HCT116 (cell line): ENCODE measurements at regions not wholly inside any gene's neighbourhood (a gene's known extent, or its start where the extent isn't known, plus 50 kb on each side); places are given as distances from the start of the nearest gene placed in this dataset.

Source experiments
- ATAC-seq: fragments of 200-7000 bp; cut with Tn5 transposase; 2 replicates; pipeline ENCODE4 v1.9.1; 2020; ENCODE audit warnings: mild to moderate bottlenecking, moderate library complexity
- BruUV-seq: library from RNA; stranded (reverse); fragments of 400-500 nt; replicated peaks from 2 replicates; lab custom pipeline; 2021; lab: Mats Ljungman, UMichigan
- CTCF ChIA-PET: fragments of 300-600 bp; sonication (Branson Sonifier 250); formaldehyde crosslinking; loops from one replicate; lab custom pipeline; 2021; ENCODE audit warnings: antibody characterized with exemption; lab: Charles Lee
- POLR2A ChIA-PET: fragments of 300-600, 350-600 bp; sonication (Branson Sonifier 250); formaldehyde crosslinking; loops from one replicate; lab custom pipeline; 2021; ENCODE audit warnings: antibody characterized with exemption; lab: Charles Lee
- RAD21 ChIA-PET, 2 experiments: fragments of 300-600 bp; sonication (Branson Sonifier 250); formaldehyde crosslinking; loops; one replicate each; lab custom pipeline; 2023; ENCODE audit warnings: low total read pairs in 2 of 2; ENCODE audit not compliant: uncharacterized antibody in 2 of 2, unreplicated experiment in 2 of 2, low non-redundant PET in 1 of 2; lab: Charles Lee
- DNase-seq: peaks from one replicate; pipeline ENCODE4 v3.0.0-alpha.2; 2010; ENCODE audit warnings: low read depth, low spot score
- H2AFZ ChIP-seq: fragments of 200-600 bp; shearing (Covaris generic), sonication (generic); 2 replicates; pipeline ENCODE4 v1.6.1; 2017; ENCODE audit warnings: low read depth, mixed run types, mixed read lengths, antibody characterized with exemption, low read length; ENCODE audit not compliant: poor library complexity, severe bottlenecking
- H3K27ac ChIP-seq: 2 replicates; pipeline ENCODE4 v1.5.1; 2012; ENCODE audit warnings: low read depth, low read length
- H3K27me3 ChIP-seq: fragments of 200-600 bp; sonication (generic); 2 replicates; pipeline ENCODE4 v1.6.1; 2016; ENCODE audit warnings: mixed run types, low read length, mixed read lengths; ENCODE audit not compliant: insufficient read depth
- H3K36me3 ChIP-seq, 2 experiments: fragments of 200-500 bp in 1 of 2; fragments of 200-600 bp in 1 of 2; sonication (Bioruptor generic) in 1 of 2; sonication (generic) in 1 of 2; 2 replicates each; pipeline versions ENCODE4 v1.5.1 to v1.6.1; 2014 to 2016; ENCODE audit warnings: low read length in 2 of 2, inconsistent platforms in 1 of 2, mixed read lengths in 1 of 2, mixed run types in 1 of 2; ENCODE audit not compliant: insufficient read depth in 2 of 2, control insufficient read depth in 1 of 2
- H3K4me1 ChIP-seq, 2 experiments: fragments of 200-600 bp in 1 of 2; sonication (generic) in 1 of 2; 2 replicates each; pipeline versions ENCODE4 v1.5.1 to v1.6.1; 2012 to 2017; ENCODE audit warnings: low read length in 2 of 2, inconsistent platforms in 1 of 2, mild to moderate bottlenecking in 1 of 2, mixed read lengths in 1 of 2, mixed run types in 1 of 2, moderate library complexity in 1 of 2; ENCODE audit not compliant: insufficient read depth in 2 of 2, control insufficient read depth in 1 of 2
- H3K4me2 ChIP-seq: fragments of 200-600 bp; sonication (generic); 2 replicates; pipeline ENCODE4 v1.6.1; 2017; ENCODE audit warnings: mixed run types, low read length, mixed read lengths
- H3K4me3 ChIP-seq, 2 experiments: fragments of 200-600 bp in 1 of 2; sonication (generic) in 1 of 2; replicated peaks in 1 of 2; 2 replicates each; pipeline ENCODE4 v1.5.1; 2011 to 2016; ENCODE audit warnings: low read length in 2 of 2, control low read depth in 1 of 2, low read depth in 1 of 2, mild to moderate bottlenecking in 1 of 2, mixed read lengths in 1 of 2, mixed run types in 1 of 2
- H3K79me2 ChIP-seq: fragments of 200-600 bp; sonication (generic); 2 replicates; pipeline ENCODE4 v1.6.1; 2017; ENCODE audit warnings: mild to moderate bottlenecking, mixed run types, low read length, moderate library complexity, mixed read lengths; ENCODE audit not compliant: insufficient read depth
- H3K9ac ChIP-seq: fragments of 200-600 bp; sonication (generic); 2 replicates; pipeline ENCODE4 v1.6.1; 2016; ENCODE audit warnings: low read length, mixed read lengths
- H3K9me2 ChIP-seq: fragments of 200-600 bp; sonication (generic), shearing (Covaris generic); 2 replicates; pipeline ENCODE4 v1.6.1; 2017; ENCODE audit warnings: mixed run types, mild to moderate bottlenecking, moderate library complexity; ENCODE audit not compliant: insufficient read depth
- H3K9me3 ChIP-seq, 2 experiments: fragments of 200-500 bp in 1 of 2; fragments of 200-600 bp in 1 of 2; sonication (Bioruptor generic) in 1 of 2; sonication (generic) in 1 of 2; 2 replicates each; pipeline ENCODE4 v1.6.1; 2014 to 2017; ENCODE audit warnings: low read length in 2 of 2, mixed read lengths in 2 of 2, inconsistent platforms in 1 of 2, low read depth in 1 of 2, mild to moderate bottlenecking in 1 of 2, mixed run types in 1 of 2, moderate library complexity in 1 of 2; ENCODE audit not compliant: control insufficient read depth in 1 of 2, insufficient read depth in 1 of 2
- H4K20me1 ChIP-seq: fragments of 200-600 bp; sonication (generic), shearing (Covaris generic); 2 replicates; pipeline ENCODE4 v1.6.1; 2017; ENCODE audit warnings: mixed run types, mild to moderate bottlenecking, moderate library complexity; ENCODE audit not compliant: insufficient read depth
- CTCF ChIP-seq, 3 experiments: fragments of 200-600 bp in 1 of 3; sonication (generic) in 1 of 3; IDR thresholded peaks in 2 of 3; conservative IDR thresholded peaks in 1 of 3; 2 replicates each; pipeline ENCODE4 v1.5.1; 2012 to 2017; ENCODE audit warnings: low read depth in 2 of 3, low read length in 2 of 3, antibody characterized with exemption in 1 of 3, borderline replicate concordance in 1 of 3, control low read depth in 1 of 3, mild to moderate bottlenecking in 1 of 3, mixed read lengths in 1 of 3, mixed run types in 1 of 3, moderate library complexity in 1 of 3; ENCODE audit not compliant: insufficient read depth in 1 of 3
- EGR1 ChIP-seq: IDR thresholded peaks from 2 replicates; pipeline ENCODE4 v1.6.1; 2012; ENCODE audit warnings: low read depth
- EZH2 ChIP-seq: fragments of 200-600 bp; sonication (generic); IDR thresholded peaks from 2 replicates; pipeline ENCODE4 v1.6.1; 2017; ENCODE audit warnings: antibody characterized with exemption, mixed run types
- REST ChIP-seq: IDR thresholded peaks from 2 replicates; pipeline ENCODE4 v1.6.1; 2012; ENCODE audit warnings: low read depth
- TCF7L2 ChIP-seq: IDR thresholded peaks from 2 replicates; pipeline ENCODE4 v1.7.0; 2011; ENCODE audit warnings: borderline replicate concordance, inconsistent platforms; ENCODE audit not compliant: insufficient read depth, insufficient read length; ENCODE audit errors: extremely low read depth
- YY1 ChIP-seq: IDR thresholded peaks from 2 replicates; pipeline ENCODE4 v1.6.1; 2011; ENCODE audit warnings: low read length, low read depth, moderate library complexity, mild to moderate bottlenecking; ENCODE audit not compliant: insufficient replicate concordance; ENCODE audit errors: extremely low read depth
- ZNF274 ChIP-seq: fragments of 200-500 bp; sonication (Bioruptor generic); IDR thresholded peaks from 2 replicates; pipeline ENCODE4 v1.6.1; 2014; ENCODE audit warnings: mild to moderate bottlenecking, low read depth, low read length, inconsistent platforms
- intact Hi-C: fragments of 100-400 bp; cut with micrococcal nuclease; formaldehyde crosslinking; loops from 2 replicates; pipeline ENCODE4 v1.10.0; 2022
- TF ChIP-seq, protein P1 (sequence below): IDR thresholded peaks from 2 replicates; pipeline ENCODE4 v1.6.1; 2011; ENCODE audit warnings: mild to moderate bottlenecking, low read length, moderate library complexity; ENCODE audit not compliant: insufficient replicate concordance; ENCODE audit errors: extremely low read depth

DNA sequence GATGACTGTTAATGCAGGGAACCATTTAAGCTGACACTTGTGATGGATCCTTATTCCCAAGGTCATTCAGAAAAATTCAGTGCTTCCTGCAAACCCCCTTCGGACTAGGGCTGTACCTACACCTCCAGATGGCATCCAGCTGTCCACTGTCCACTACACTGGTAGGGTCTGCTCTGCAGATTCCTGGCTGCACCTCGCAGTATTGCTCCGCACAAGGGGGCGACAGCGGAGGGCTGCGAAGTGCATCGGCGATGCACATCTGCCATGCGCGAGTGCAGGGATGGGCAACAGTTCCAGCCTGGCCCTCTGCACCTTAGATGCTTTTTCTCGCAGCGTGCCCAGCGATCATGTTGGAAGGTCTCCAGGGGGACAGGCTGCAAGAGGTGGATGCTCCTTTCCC is 55.5 kb downstream of the KCNA5 start:
- peaks cover 62% of the 10 kb centered on the region for H3K27me3 ChIP-seq
- H3K9me3 ChIP-seq, result no peaks in the 10 kb centered on the region
- 0 out of 4 replicates have a peak, but pooled peaks cover 0 to 5% of the 10 kb centered on the region in 2 experiments for H3K4me1 ChIP-seq
- no peak for DNase-seq
- no peak overlapping the region for H2AFZ ChIP-seq
- H4K20me1 ChIP-seq, result no peaks in the 10 kb centered on the region
- no TSS peak for BruUV-seq
- intact Hi-C loops, result no loop called here
- no peak overlapping the region for H3K27ac ChIP-seq
- ChIA-PET POLR2A (no interaction called here), CTCF (no interaction called here), RAD21 (no interaction called here)
- no peak for ATAC-seq
- H3K36me3 ChIP-seq, result no peaks in the 10 kb centered on the region
- TF ChIP-seq EGR1 (no peak), EZH2 (no peak), CTCF (IDR thresholded peaks at IDR 0.05 in 2 of 3, conservative IDR thresholded peaks at IDR 0.05 in 1 of 3; ENCODE audit: borderline replicate concordance in 1 of 3, insufficient read depth in 1 of 3, low read depth in 2 of 3, low read length in 2 of 3) (no peak), ZNF274 (no peak), REST (no peak), YY1 (no peak), TCF7L2 (no peak)
- TF ChIP-seq, protein P1, sequence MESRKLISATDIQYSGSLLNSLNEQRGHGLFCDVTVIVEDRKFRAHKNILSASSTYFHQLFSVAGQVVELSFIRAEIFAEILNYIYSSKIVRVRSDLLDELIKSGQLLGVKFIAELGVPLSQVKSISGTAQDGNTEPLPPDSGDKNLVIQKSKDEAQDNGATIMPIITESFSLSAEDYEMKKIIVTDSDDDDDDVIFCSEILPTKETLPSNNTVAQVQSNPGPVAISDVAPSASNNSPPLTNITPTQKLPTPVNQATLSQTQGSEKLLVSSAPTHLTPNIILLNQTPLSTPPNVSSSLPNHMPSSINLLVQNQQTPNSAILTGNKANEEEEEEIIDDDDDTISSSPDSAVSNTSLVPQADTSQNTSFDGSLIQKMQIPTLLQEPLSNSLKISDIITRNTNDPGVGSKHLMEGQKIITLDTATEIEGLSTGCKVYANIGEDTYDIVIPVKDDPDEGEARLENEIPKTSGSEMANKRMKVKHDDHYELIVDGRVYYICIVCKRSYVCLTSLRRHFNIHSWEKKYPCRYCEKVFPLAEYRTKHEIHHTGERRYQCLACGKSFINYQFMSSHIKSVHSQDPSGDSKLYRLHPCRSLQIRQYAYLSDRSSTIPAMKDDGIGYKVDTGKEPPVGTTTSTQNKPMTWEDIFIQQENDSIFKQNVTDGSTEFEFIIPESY, result no peak
- no peak overlapping the region for H3K9ac ChIP-seq
- no peaks in the 10 kb centered on the region for H3K79me2 ChIP-seq
- no peaks in the 10 kb centered on the region for H3K9me2 ChIP-seq
- no peak overlapping the region for H3K4me2 ChIP-seq
- H3K4me3 ChIP-seq, result no peak overlapping the region
